ENCODE measurements at regions not wholly inside any gene's neighbourhood (a gene's known extent, or its start where the extent isn't known, plus 50 kb on each side); places are given as distances from the start of the nearest gene placed in this dataset.
"Not testable (repeated sequence)": the region's sequence is repeated elsewhere in the genome, so short reads cannot be mapped to it uniquely, and the experiment has no call there.

DNA sequence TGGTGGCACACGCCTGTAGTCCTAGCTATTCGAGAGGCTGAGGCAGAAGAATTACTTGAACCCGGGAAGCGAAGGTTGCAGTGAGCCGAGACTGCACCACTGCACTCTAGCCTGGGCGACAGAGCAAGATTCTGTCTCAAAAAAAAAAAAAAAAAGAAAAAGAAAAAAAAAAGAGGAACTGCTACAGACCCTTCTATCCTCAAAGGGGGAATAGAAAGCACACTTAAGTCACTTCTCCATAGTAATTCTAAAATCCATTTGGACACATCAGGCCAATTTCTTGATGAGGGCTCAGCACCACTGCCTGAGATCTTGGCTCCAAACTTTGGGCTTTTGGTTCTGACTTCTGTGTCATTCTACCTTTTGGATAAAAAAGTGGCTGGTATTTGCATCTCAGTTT is 694.6 kb downstream of the MTRR start:
- TF ChIP-seq, protein P1, sequence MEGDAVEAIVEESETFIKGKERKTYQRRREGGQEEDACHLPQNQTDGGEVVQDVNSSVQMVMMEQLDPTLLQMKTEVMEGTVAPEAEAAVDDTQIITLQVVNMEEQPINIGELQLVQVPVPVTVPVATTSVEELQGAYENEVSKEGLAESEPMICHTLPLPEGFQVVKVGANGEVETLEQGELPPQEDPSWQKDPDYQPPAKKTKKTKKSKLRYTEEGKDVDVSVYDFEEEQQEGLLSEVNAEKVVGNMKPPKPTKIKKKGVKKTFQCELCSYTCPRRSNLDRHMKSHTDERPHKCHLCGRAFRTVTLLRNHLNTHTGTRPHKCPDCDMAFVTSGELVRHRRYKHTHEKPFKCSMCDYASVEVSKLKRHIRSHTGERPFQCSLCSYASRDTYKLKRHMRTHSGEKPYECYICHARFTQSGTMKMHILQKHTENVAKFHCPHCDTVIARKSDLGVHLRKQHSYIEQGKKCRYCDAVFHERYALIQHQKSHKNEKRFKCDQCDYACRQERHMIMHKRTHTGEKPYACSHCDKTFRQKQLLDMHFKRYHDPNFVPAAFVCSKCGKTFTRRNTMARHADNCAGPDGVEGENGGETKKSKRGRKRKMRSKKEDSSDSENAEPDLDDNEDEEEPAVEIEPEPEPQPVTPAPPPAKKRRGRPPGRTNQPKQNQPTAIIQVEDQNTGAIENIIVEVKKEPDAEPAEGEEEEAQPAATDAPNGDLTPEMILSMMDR (IDR thresholded peaks at IDR 0.05; ENCODE audit: insufficient read depth, low read length, poor library complexity, severe bottlenecking): not testable (repeated sequence)
- not testable (repeated sequence) for TF ChIP-seq EZH2phosphoT487 (conservative IDR thresholded peaks at IDR 0.05; ENCODE audit: low read length)
